Hypothalamus (tissue), 51 donors: ENCODE measurements at regions not wholly inside any gene's neighbourhood (a gene's known extent, or its start where the extent isn't known, plus 50 kb on each side); places are given as distances from the start of the nearest gene placed in this dataset.

Experiments
- DNase-seq, 51 donors: peaks; one replicate each; lab custom pipeline; 2025; lab: John Stamatoyannopoulos, UW

DNA sequence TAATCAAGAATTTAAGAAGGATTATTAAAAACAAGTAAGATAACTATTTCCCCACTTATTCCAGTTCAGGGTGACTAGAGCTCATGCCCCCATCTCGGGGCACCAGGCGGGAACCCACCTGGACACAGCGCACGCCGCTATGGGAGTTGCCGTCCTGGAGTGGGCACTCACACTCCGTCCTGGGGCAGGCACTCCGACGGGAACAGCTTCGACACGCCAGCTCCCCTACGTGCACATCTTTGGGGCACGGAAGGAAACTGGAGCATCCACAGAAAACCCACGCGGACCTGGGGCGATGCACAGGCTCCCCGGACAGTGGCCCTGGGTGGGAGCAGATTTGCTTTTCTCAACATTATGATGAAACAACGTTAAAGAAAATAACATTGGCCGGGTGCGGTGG lies 52.0 kb upstream of the GATA5 start:
- no peak for DNase-seq

DNA sequence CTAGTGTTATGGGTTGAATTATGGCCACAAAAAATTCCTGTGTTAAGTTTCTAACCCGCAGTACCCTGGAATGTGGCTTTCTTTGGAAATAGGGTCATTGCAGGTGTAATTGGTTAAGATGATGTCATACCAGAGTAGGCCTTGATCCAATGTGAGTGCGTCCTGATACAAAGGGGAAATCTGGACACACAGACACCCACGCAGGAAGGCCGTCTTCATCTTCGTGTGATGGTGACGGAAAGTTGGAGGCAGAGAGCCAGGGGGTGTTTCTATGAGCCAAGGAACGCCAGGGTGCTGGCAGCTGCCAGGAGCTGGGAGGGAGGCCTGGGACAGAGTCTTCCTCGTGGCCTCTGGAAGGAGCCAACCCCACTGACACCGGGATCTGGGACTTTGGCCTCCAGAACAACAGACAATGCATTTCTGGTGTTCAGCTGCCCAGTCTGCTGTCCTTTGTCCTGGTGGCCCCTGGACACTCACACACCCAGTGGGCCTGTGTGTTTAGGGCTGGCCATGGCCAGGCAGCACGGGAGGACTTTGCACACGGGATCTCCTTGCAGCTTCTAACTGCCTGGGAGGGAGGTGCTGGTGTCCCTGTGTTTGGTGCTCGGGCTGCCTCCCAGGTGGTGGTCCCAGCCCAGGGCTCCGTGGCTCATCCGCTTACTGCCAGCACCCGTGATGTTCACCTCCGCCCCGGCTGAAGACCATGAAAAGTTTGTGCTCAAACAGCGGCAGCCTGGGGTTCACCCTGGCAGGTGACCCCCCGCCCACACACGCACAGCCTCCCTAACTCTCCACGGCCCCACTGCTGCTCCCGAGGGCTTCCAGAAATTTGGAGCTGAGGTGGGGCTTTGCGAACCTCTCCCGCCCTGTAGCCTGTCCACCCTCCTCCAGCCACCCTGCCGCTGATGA lies 53.4 kb upstream of the GATA5 start:
- DNase-seq: no peak

GRCh38 chr20:62529896-62530642 lies 54.3 kb upstream of the GATA5 start:
- DNase-seq: no peak

DNA sequence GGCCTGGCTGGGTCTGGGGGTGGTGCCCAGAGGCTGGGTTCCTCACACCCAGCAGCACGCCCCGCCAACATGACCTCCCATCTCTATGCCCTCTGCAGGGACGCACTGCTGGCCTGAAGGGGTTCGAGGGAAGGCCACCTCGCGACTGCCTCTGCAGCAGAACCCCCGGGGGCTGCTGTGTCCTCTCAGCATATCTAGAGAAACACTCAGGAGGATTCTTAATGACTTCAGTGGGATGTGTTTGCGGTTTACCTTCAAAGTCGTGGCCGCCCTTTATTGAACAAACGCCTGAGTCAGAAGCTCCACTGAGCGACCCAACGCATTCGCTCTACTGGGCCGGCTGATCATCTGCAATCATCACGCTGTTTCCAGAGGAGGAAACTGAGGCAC lies 54.8 kb upstream of the GATA5 start:
- DNase-seq: no peak

- DNase-seq: no peak
These were observed 55.4 kb upstream of the GATA5 start for GRCh38 chr20:62531046-62531838.

DNA sequence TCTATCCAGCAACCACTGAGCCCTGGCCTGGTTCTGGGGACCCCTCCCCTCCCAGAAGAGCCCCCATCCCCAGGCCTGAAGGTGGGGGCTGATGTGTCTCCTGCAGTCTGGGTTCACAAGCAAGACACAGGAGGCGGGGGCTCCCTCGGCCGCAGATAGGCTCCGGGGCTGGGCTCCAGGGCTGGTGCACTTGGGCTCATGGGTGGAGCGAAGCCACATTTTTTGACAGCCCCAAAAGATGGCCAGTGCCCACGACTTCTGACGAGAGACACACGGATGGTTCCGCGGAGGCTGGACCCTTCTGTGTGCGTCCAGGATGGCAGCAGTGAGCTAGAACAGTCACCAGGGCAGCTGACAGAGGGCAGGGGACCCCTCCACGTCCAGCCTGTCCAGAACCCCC lies 57.1 kb upstream of the GATA5 start:
- no peak for DNase-seq

GRCh38 chr20:62533591-62534495 lies 58.0 kb upstream of the GATA5 start:
- DNase-seq: no peak

DNA sequence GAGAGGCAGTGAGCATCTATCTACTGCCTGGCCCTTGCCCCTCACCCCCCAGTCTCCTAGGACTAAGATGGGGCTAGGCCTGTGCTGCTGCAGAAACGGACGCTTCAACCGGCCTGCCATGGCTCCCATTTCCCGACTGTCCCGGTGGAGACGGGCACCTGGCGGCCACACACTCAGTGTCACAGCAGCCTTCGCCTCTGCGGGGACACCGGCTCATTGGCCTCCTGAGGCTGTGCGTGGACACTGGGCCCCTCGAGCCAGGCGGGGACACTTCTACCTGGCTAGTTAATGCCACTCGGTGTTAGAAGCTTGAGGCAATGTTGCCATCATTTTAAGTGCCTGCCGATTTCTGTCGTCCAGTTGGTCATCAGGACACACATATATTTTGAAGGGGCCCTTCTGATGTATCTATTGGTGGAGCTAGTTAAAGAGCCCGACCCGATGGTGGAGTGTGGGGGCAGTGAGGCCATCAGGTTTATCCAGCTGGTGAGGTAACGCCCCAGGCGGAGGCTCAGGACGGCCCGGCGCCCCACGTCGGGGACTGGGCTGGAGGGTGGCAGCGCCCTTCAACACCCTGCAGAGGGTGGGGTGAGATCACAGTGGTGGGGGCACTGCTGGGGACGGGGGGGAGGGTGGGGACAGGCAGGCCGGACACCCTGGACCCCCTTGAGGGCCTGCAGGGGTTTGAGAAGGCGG lies 58.9 kb upstream of the GATA5 start:
- DNase-seq: no peak

DNA sequence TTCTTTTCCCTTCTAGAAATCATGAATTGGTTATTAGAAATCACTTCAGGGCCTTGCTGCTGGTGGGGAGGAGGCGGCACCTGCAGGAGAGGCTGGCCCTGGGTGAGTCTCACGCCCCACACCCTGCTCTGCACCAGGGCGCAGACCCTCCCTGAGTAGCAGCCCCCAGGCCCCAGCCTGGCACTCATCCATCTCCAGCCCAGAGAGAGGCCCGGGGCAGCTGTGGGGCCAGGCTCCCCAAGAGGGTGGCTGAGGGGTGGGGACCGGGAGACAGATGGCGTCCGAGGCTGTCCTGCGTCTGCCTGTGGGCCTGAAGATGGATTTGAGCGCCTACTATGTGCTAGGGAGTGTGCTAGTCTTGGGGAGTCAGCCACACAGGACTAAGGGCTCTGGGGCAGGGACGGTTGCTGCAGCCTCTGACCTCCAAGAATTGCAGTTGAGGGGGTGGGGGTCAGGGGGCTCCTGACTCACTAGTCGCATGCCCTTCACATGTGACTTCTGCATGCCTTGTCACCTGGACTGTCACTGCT lies 59.6 kb upstream of the GATA5 start:
- DNase-seq: no peak

DNA sequence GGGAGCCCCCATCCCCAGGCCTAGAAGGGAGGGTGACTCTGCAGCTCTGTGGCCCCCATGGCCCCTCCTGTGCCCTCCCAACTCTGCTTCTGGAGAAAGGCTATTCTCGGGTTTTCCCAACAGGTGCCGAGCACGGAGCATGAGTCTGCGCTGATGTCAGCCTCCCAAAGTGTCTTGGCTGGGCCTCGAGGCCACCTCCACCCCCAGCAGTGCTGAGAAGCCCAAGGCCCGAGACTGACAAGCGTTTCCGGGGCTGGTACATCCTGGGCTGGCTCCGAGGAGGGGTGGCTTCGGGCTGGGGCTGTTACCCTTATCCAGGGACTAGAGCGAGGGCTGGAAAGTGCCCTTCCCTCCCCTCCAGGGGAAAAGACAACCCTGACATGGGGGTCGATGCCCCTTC lies 60.2 kb upstream of the GATA5 start:
- DNase-seq: no peak

DNA sequence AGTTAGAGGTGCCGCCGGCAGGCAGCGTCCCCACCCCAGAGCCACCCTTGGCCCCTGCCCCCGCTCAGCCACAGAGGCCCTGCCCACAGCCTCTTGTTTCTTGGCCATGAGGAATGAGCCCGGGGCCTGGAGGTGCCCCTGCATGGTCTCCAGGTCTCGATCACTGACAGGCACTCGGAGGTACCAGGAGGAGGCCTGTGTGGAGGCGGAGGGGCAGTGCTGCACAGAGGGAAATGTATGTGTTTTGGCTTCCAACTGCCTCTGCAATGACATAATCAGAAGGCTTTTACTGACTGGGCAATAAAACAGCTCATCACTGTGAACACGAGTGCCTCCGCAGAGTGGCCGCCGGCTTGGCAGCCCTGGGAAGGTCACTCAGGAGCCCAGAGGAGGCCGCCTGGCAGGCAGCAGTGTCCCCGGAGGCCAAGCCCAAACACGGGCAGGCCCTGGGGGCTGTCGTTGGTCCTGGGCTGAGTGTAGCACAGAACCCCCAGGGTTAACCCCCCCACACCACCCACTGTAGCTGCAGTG lies 61.1 kb upstream of the GATA5 start:
- no peak for DNase-seq

DNA sequence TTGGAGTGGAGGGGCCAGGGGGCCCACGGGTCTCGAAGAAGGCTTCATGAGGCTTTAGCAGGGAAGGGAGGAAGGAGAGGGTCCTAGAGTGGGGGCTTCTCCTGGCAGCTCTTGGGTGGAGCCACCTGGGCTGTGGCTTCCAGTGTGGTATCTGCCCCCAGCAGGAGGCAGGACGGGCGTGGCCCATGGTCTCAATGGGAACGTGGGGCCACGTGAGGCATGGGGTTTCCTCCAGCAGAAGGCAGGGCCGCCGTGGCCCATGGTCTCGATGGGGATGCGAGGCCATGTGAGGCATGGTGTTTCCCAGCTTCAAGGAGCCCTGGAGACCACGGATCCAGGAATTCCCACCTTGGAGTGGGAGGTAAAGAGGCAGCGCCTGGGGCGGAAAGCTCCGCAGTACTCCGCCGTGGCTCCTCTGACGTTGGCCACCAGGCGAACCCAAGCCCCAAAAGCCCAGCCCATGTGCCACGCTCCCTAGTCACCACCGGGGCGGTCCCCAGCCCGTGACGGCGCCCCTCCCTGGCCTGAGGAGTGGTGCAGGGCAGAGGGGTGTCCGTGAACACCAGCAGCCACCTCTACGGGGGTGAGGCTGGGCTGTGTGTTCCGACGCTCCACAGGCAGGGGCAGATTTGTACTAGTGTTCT lies 62.0 kb upstream of the GATA5 start:
- DNase-seq: no peak

GRCh38 chr20:62539198-62540045 lies 63.6 kb upstream of the GATA5 start:
- DNase-seq: peak in 1 of 51 donors; percentile 3

DNA sequence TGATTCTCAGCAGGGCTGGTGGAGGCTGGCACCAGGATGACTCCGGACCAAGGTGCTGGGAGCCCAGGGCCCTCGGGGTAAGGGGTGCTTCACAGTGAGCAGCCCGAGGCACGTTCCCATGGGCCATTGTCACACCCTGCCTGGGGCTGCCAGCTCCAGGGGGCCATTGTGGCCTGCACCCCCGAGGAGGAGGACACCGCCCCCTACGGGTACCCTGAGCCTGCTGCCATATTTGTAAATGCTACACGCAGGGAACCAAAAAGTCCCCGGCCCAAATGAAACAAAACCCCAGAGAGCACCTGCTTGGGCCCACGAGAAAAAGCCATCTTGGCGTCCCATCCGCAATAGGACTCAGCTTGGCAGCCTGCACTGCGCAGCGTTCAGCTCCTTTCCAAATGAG lies 64.7 kb upstream of the GATA5 start:
- DNase-seq: no peak

- DNase-seq: no peak
These were observed 67.1 kb upstream of the GATA5 start for GRCh38 chr20:62542862-62543261.

GRCh38 chr20:62543470-62544302 lies 67.9 kb upstream of the GATA5 start:
- peak in 2 of 51 donors; percentile 18 to 36 for DNase-seq
